ENCODE measurements at regions not wholly inside any gene's neighbourhood (a gene's known extent, or its start where the extent isn't known, plus 50 kb on each side); places are given as distances from the start of the nearest gene placed in this dataset.
A peak's percentile ranks its signal among the peaks of the same experiment; 100 is the strongest.

DNA sequence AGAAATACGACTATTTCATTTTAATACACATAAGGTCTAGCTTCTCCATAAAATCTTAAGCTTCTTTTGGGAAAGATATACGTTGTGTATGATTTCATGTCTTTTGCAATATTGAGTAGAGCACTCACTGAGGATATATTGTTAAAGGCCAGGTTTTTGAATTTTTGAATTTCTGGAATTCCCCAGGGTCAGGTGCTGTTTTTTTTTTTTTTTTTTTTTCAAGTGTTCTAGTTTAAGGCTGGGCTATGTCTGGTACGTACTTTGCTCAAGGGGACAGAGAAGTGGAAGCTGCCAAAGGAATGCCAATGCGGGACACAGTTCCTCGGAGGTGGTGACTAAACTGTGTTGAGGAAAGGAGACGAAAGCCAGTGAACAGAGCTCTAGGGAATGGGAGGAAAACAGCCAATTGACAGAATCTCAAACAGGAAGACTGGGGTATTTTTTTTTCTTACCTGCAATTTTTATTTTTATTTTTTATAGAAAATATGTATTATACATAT lies 510.5 kb upstream of the CBLB start:
- no peak overlapping the region for H3K4me3 ChIP-seq (replicated peaks in 1 of 3)
- peak; percentile 44 to 61 for DNase-seq
- 55 to 65% methylated on average over 6 of the region's 6 CpGs for WGBS, 2 donors
- H3K27me3 ChIP-seq, result no peaks in the 10 kb centered on the region
- no peak for TF ChIP-seq POLR2A (IDR thresholded peaks at IDR 0.05)
- no peaks in the 10 kb centered on the region for H3K4me1 ChIP-seq
- intact Hi-C loops (cut with DNase I), result no loop called here
- H3K9me3 ChIP-seq, result no peaks in the 10 kb centered on the region
- H3K36me3 ChIP-seq, result no peaks in the 10 kb centered on the region
- H3K27ac ChIP-seq, result no peak overlapping the region

DNA sequence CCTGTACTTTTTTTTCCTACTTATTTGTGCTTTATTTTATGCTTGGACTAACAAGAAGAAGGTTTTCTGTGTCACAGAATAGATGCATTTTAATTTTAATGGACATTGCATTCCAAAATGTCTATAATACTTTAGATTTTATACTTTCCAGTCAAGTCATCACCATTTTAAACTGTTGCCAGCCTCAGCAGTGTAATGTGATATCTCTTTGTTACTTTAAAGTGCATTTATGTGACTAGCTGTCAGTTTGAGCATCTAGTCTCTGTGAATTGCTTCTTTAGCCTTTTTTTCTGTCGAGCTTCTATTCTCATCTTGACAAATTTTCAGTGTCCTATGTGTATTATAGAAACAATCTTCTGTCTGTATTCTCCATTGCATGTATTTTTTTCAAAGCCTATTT lies 511.4 kb upstream of the CBLB start:
- Histone ChIP-seq H3K36me3 (no peaks in the 10 kb centered on the region), H3K4me1 (no peaks in the 10 kb centered on the region), H3K27me3 (no peaks in the 10 kb centered on the region), H3K9me3 (no peaks in the 10 kb centered on the region), H3K4me3 (replicated peaks in 1 of 3) (no peak overlapping the region), H3K27ac (no peak overlapping the region)
- 61 to 63% methylated on average over 1 of the region's 1 CpG for WGBS, 2 donors
- TF ChIP-seq POLR2A (IDR thresholded peaks at IDR 0.05), result no peak
- TF ChIP-seq, protein P1, sequence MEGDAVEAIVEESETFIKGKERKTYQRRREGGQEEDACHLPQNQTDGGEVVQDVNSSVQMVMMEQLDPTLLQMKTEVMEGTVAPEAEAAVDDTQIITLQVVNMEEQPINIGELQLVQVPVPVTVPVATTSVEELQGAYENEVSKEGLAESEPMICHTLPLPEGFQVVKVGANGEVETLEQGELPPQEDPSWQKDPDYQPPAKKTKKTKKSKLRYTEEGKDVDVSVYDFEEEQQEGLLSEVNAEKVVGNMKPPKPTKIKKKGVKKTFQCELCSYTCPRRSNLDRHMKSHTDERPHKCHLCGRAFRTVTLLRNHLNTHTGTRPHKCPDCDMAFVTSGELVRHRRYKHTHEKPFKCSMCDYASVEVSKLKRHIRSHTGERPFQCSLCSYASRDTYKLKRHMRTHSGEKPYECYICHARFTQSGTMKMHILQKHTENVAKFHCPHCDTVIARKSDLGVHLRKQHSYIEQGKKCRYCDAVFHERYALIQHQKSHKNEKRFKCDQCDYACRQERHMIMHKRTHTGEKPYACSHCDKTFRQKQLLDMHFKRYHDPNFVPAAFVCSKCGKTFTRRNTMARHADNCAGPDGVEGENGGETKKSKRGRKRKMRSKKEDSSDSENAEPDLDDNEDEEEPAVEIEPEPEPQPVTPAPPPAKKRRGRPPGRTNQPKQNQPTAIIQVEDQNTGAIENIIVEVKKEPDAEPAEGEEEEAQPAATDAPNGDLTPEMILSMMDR (IDR thresholded peaks at IDR 0.05), result no peak
- intact Hi-C loops (cut with DNase I), result no loop called here
- no peak for DNase-seq

DNA sequence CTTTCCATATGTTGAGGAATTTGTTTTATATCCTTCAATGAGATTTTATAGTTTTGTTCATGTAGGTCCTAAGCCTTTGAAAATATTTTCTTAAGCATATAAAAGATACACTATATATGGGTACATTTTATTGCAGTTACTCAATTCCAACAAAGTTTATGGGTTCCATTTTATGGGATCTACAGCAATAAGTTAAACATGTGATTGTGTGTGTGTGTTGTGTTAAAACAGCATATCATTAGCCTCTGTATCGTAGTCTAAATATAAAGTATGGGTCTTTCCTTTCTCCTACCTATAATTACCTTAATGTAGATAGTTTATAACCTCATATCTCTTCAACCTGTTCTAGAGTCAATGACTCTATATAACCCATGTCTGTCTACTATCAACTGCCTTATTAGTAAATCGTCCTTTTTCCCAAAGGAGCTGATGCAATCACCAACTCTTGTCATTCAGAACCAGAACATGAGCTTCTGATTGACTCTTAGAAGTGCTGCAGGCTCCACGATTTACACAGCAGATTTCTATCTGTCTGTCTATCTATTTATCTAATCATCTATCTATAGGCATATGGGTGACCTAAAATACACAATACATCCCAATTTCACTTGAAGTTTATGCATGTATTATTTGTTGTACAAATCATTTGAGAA lies 512.6 kb upstream of the CBLB start:
- TF ChIP-seq, protein P1 (IDR thresholded peaks at IDR 0.05), result no peak
- TF ChIP-seq POLR2A (IDR thresholded peaks at IDR 0.05), result no peak
- H3K27me3 ChIP-seq, result no peaks in the 10 kb centered on the region
- no peak overlapping the region for H3K4me3 ChIP-seq (replicated peaks in 1 of 3)
- intact Hi-C loops (cut with DNase I), result no loop called here
- no peaks in the 10 kb centered on the region for H3K36me3 ChIP-seq
- no peak overlapping the region for H3K27ac ChIP-seq
- H3K4me1 ChIP-seq, result no peaks in the 10 kb centered on the region
- 82 to 84% methylated on average over 3 of the region's 3 CpGs for WGBS, 2 donors
- DNase-seq, result no peak
- H3K9me3 ChIP-seq, result no peaks in the 10 kb centered on the region

DNA sequence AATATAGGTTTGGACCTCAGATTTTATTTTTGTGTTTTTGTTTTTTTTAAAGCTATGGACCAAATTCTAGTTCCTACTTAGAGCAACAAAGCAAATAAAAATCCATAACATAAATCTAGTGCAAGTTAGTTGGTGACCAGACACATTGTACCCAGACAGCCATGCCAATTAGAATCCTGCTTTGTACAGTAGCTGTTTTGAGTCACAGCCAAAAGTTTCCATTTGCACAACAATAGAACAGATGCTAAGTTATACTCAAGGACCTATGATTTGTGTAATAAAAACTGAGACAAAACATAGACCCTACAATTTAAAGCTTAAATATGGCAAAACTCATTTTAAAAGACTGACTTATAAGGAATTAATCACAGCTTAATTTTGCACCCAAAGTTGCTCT lies 513.1 kb upstream of the CBLB start:
- TF ChIP-seq POLR2A (IDR thresholded peaks at IDR 0.05), result no peak
- TF ChIP-seq, protein P1 (IDR thresholded peaks at IDR 0.05), result no peak
- DNase-seq, result no peak
- Histone ChIP-seq H3K27ac (no peak overlapping the region), H3K4me3 (replicated peaks in 1 of 3) (no peak overlapping the region), H3K9me3 (no peaks in the 10 kb centered on the region), H3K36me3 (no peaks in the 10 kb centered on the region), H3K4me1 (no peaks in the 10 kb centered on the region), H3K27me3 (no peaks in the 10 kb centered on the region)
- intact Hi-C loops (cut with DNase I), result no loop called here

DNA sequence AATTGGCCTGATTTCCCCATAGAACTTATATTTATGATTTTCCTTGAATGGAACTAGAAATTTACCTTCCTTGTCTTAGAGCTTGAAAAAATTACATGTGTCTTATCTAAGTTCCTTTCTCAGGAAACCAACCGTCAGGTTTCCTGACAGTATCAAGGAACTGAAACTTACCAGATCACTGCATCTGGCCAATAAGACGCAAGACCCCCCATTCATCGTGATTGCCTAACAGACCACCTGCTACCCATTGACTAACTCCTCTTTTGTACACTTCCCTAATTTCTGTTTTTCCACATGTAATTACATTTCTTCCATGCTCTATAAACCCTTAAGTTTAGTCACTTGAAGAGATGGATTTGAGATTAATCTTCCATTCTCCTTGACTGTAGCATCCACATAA lies 517.2 kb upstream of the CBLB start:
- WGBS, 2 donors, result 87 to 92% methylated on average over 3 of the region's 3 CpGs
- no peak overlapping the region for H3K4me3 ChIP-seq (replicated peaks in 1 of 3)
- TF ChIP-seq, protein P1 (IDR thresholded peaks at IDR 0.05), result no peak

More for the DNA sequence above, 517.2 kb upstream of the CBLB start:
- H3K9me3 ChIP-seq, result no peaks in the 10 kb centered on the region
- no peak overlapping the region for H3K27ac ChIP-seq
- H3K4me1 ChIP-seq, result no peaks in the 10 kb centered on the region
- H3K27me3 ChIP-seq, result no peaks in the 10 kb centered on the region
- DNase-seq, result no peak
- no peaks in the 10 kb centered on the region for H3K36me3 ChIP-seq
- intact Hi-C loops (cut with DNase I), result no loop called here
